GM19463 (cell line): ENCODE measurements at regions not wholly inside any gene's neighbourhood (a gene's known extent, or its start where the extent isn't known, plus 50 kb on each side); places are given as distances from the start of the nearest gene placed in this dataset.

Experiments used
- ATAC-seq: cut with Tn5 transposase; IDR thresholded peaks from one replicate; pipeline ENCODE4 v1.9.1; 2021; ENCODE audit warnings: mild to moderate bottlenecking, moderate library complexity; ENCODE audit not compliant: unreplicated experiment

DNA sequence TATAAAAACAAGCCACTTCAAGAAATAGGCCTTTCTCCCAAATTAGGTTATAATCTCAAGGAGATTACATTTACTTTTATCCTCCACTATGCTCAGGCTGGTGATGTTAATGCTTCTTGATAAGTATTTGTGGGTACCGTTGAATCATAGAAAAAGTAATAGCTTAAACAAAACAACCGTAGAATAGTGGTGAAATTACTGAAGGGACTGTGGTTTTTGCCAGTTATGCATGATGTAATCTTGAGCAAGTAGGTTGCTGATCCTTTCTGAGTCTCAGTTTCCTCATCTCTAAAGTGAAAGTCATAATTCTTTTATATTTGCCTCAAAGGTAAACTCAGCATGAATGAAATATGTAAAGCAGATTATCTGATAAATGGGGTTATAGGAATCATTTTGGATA lies 187.3 kb upstream of the JAG1 start:
- no peak for ATAC-seq

DNA sequence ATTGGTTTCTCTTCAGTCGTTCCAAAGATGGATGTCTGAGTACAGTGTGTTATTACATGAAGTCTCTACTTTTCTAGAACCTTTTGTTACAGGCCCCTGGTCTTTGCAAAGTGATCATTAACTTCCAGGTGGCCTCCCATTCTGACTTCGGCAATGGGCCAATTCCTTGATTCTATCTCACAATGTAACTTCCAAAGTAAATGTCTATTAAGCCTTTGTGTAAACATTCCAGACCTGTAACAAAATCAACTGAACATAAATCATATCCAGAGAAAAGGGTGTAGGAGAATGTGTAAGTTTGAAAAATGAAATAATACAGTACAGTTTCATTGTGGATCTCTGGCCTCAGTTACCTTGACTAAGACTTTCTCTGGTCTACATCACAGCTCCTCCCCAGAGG lies 187.8 kb upstream of the JAG1 start:
- ATAC-seq: no peak

DNA sequence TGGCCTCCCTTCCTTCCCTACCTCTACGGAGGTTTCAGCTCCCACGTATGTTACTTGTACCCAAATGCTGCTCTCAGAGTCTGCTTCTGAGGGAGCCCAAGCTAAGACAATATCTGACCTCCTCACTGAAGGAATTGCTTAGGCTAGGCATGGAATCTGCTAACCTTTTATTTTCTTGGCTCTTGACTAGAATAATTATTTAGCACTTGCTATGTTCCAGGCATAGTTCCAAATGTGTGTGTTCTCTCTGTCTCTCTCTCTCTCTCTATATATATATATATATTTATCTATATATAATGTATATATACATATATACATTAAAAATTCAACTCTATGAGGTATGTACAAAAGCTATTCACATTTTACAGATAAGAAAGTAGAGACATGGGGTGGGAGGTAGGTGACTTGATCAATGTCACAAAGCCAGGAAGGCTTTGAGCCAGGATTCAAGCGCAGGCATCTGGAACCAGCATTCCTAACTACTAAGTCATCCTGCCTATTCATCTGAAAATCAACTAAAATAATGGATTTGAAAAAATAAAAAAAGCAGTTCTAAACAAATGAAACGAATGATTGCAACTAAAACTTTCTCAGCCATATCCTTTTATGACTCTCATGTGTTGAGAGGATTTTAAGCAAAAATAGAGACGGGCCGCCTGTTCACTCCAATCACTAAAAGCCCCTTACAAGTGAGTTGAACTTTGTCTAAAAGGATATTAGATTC lies 189.7 kb upstream of the JAG1 start:
- no peak for ATAC-seq

DNA sequence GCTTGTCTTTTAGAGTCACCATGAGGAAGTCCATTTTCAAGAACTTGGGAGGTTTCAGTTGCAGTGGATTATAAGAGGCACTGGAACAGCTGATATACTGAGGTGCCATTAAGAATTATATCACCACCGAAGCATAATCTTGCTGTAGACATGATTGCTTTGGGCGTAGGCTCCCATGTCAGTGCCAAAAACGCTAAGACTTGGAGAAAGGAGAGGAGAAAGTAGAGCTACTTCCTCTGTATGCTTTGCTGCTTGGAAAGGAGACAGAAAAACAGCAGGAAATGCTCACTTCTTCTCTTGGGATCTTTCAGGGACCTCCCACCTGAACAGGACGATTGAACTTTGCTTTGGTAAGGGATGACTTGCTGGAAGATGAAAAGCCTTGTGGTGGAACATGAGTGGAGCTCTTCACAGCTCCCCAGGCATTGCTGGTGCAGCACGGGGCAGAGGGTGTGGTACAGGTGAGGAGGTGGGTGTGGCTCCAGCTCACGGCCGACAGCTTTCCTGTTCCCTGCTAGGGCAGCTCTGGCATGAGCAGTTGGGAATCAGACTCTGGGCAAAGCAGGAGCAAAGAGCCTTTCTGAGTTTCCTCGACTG lies 190.4 kb upstream of the JAG1 start:
- no peak for ATAC-seq

DNA sequence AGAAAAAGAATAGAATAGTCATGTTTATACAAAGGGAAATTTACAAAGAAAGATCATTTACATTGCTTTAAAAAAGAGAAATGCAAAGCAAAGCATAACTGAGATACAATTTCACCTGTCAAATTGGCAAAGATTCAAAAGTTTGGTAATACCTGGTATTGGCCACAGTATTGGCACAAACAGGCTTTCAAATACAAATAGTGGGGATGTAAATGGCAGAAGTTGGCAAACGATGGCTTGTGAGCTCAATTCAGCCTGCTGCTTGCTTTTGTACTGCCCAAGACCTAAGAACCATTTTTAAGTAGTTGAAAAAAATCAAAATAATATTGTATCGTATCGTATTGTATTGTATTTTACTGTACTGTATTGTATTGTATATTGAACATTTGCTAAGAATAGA lies 194.5 kb upstream of the JAG1 start:
- ATAC-seq: no peak

DNA sequence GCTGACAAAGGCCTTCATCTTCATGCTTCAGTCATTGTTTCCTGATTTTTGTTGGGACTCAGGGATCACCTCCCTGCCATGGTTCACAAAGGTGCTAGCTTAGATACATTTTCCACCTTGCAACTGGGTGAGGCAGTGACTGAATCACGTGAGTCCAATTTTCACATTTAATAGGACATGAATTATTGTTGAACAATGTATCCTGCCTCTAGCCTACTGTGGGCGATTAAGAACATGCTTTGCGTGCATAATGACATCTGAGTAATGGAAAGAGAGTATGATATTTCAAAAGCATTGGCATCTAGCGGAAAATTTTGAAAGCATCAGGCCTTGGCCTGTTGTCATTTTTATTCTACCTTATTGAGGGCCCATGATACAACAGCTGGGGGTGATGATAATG lies 199.2 kb upstream of the JAG1 start:
- ATAC-seq: no peak

DNA sequence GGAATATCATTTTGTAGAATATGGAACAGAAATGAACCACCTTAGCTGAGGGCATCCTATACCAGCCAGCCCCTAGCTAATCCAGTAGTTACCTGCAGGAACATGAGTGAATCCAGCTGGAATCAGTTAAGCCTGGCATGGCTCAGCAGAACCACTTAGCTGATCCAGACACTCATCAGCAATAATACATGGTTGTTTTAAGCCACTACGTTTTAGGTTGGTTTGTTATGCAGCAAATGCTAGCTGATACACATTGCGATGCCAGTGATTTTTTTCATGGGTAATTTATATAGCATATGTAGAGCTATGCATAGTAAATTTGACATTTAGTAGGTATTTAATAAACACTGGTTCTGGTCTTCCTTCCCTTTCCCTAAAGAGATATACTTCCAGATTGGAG lies 201.9 kb upstream of the JAG1 start:
- no peak for ATAC-seq

DNA sequence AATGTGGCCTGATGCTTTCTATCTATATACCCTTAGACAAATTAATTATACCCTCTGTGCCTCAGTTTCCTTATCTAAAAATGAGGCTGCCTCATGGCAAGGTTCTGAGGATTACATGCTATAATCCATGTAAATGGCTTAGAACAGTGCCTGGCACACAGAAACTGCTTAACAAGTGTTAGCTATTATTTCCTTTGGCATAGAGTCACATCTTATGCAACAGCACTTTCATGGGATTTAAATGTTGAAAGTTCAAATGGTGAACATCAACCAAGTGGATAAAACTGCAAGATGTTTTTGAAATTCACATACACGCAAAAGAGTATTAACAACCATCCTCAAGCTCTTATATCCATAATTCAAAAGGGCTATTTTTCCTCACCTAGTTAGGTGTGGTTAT lies 202.8 kb upstream of the JAG1 start:
- ATAC-seq: no peak

DNA sequence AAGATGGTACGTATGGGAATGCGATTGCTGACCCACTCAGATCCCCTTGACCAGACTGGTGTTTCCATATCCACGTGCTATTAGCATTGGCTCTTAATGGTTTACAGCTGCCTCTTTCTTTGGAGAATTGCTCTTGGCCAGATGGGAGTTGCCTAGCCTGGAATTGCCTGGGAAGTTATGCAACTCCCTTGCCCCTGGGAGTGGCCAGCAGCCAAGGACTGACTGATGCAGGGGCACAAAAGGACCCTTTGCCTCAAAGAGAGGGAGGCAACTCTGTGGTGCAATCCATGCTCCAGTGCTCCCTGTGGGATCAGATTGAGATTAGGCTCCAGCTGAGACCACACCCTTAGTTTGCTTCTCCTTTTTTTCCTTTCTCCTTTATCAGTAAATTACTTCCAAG lies 203.5 kb upstream of the JAG1 start:
- ATAC-seq: no peak

DNA sequence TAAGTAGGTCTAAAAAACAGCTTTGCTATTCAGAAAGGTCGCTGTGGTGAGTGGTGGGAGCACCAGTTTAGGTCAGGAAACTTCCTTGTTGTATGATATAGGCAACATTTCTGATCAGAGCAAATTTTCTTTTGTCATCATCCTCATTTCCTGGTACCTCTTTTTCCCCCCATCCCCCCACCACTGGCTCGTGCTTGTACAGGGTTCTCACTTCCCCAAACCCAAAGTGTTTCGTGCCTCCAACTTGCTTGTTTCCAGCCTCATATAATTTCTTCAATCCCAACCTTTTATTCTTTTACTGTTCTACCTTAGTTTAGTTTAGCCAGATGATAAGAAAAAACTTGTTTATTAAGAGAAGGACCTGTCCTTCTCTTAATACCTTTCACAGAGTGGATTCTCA lies 209.4 kb upstream of the JAG1 start:
- no peak for ATAC-seq

DNA sequence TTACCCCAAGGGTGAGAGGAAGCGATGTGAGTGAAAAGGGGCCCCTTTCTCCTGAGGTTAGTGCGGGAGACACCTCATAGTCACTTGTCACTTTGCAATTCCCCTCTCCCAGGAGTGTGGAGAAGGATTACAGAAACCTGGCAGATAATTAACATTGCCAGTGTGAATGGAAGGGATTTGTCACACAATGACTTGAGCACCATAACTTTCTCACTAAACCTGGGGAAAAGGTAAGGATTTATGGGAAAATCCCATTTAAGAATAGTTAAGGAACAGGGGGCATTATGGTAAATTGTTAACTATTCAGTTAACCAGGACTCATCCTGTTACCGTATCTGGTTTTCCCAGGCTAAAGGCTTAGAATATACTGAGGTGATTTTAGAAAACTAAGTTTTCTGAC lies 219.5 kb upstream of the JAG1 start:
- no peak for ATAC-seq

DNA sequence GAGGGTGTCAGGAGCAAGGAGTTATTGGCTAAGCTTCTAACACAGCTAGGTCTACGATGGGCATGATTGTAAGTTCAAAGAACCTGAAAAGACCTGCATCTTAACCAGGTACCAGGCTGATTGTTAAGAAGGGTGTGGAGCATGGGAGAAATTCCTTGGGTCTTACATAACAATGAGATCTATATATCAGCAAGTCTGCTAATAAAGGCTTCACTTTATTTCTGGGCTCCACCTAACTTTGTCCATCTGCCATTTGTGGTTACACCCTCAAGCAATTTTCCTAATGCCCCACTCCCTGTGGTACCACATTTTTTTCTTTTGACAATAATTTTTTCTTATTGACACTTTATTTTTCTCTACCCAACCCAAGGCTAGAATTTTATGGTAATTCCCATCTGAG lies 223.5 kb upstream of the JAG1 start:
- no peak for ATAC-seq

DNA sequence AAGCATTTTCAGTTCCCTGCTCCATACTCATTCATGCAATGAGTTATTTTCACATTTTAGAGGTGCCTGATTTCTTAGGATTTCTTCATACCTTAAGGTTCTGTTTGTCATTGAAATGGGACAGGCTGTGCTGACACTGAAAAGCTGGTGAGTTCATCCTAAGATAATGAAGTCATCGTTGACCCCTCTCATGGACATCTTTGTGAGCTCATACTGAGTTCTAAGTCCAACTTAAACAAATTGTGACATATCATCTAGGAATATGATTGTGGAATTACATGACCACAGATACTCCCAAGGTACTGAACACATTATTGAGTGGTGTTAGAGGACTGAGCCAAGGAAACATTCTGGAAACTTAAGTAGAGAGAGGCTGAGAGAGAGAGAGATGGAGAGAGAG lies 224.8 kb upstream of the JAG1 start:
- no peak for ATAC-seq

DNA sequence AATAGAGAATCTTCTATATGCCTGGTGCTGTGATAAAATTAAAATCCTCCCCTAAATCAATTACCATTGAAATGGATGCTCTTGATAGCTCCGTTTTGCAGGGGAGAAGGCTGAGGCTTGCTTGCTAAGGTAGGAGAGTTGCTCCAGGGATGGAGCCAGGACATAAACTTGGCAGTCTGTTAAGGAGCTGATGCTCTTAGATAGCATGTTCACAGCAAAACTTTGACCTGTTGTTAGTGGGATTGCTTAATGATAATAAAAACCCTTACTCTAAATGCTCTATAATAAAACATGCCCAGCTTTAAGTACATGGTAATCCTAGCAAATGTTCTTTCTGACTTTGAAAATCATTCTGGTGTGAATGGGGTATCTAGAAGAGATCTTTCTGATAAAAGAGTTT lies 228.4 kb upstream of the JAG1 start:
- no peak for ATAC-seq

DNA sequence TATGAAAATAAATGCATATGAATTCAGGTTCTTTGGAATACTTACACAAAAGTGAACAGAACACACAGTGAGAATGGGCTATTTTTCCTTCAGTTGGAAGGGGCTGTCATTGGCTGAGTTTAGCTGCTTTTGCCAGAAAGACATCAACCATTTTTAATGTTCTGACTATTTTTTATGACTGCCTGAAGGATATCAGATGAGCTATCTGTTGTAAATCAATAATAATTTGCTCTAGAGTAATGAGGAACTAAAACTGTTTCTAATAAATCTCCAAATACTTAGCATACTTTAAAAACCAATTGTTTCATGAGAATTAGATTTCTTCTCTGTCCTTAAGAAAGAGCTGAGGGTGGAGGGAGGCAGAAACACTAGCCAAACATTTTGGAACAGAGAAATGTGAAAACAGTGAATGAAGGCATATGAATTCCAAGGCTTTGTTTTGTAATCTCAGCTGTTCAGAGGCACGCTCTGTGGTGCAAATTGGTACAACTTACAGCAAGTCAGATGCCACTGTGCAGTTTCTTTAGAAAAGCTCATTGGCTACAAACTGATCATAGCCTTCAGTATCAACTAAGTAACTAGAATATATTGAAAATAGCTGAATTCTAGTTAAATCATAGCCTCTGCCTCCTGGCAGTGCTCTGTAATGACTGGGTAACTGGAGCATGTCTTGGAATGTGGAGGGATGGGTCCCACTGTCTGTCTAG lies 228.9 kb upstream of the JAG1 start:
- ATAC-seq: no peak

DNA sequence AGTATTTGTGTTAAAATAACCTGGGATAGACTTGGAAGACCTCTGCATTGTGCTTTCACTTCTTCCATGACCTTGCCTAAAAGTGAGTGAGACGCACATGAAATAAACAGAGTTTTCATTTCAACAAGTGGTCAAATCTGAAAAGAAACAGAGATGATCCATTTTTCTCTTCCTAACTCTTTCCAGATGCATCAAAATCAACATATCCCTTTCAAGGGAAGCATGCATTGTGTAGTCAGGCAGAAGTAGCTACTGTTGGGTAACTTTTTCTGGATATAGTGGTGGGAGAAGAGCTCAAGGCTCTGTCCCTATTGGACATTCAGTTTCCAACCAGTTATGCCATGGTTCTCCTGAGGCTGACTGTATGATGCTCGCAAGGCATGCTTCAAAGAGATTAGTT lies 233.0 kb upstream of the JAG1 start:
- ATAC-seq: no peak

DNA sequence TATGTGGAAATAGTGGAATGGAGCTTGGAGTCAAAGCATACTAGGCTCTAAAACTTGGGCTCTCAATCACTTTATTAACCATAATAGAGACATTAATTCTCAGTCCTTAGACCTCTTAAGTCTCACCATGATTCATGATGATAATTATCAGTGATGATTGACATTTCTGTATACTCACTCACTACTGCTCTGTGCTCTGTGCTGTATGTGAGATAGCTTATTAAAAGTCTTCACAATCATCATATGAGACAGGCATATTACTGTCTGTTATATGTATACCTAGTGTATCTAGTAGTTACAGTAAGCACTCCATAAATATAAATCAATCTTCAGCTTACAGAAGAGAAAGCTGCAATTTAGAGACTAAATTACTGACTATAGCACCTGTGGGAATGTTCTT lies 236.0 kb upstream of the JAG1 start:
- ATAC-seq: no peak

DNA sequence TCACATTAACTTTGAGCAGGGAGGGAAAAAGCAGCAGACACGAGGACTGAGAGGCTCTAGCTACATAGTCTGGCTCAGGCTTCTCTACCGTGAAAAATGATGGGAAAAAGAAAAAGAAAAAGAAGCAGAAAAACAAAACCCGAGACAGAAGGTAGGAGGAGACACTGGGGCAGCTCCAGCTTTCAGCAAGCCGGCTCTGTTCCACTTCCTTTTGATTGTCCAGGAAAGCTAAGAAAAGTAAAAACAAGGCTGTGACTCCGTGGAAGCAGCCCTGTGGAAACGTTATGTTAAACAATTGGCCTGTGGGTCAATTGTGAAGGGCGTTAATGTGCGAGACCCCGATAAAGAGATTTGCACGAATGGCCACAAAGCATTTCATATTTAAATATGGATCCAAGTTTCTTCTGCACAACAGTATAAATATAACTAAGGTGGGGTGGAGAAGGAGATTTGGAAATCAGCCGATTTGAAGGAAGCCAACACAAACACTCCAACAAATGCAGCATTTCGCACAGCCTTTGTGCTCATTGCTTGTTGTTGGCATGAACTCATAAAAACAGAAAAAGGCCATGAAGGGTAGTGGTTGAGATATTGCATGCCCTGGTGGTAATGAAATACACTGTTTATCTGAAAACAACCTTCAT lies 236.9 kb upstream of the JAG1 start:
- no peak for ATAC-seq

DNA sequence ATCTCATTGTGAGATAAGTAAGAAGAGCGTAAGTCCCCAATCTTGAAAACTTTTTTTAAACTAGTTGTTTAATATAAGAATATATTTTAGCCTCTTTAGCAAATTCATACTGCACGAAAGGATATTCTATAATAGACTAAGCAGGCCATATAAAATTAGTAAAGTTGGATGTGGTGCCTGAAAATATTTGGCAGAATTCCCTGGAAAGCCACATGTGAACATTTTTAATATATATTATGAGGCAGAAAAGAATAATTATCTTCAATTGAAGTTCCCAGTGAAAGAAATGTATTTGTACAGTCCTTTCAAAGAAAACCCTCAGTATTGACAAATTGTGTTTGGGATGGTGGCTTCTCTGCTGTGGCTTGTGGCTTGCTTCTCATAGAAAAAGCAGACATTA lies 237.5 kb upstream of the JAG1 start:
- no peak for ATAC-seq

DNA sequence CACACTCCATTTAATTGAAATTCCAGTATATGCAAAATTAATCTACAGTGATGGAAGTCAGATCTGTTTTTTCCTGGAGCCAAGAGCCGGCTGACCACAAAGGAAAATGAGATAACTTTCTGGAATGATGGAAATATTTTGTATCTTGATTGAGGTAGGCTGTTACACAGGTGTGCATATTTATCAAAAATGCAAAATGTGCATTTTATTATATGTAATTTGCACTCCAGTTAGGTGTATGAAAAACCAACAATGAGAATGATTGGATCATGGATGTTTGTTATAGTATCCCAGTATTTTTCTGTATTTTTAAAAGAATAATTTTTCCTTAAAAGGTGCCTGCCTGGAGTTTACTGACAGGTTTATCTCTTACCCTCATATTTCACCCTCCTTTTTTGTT lies 242.0 kb upstream of the JAG1 start:
- ATAC-seq: no peak

DNA sequence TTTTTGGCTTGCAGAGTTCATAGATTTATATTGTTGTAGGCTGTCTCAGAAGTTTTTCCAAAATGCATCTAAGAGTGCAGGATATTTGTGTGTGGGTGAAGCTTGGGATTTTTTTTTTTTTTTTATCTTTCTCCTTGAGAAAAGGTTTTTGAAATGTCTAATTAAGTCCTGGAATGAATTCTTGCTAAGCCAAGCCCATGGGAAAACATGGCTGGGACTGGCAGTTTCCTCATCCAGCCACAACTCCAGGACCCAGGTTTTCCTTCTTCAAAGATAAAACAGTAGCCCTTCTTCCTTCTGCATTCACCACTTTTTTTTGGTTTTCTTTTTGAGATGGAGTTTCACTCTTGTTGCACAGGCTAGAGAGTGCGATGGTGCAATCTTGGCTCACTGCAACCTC lies 242.5 kb upstream of the JAG1 start:
- ATAC-seq: no peak

DNA sequence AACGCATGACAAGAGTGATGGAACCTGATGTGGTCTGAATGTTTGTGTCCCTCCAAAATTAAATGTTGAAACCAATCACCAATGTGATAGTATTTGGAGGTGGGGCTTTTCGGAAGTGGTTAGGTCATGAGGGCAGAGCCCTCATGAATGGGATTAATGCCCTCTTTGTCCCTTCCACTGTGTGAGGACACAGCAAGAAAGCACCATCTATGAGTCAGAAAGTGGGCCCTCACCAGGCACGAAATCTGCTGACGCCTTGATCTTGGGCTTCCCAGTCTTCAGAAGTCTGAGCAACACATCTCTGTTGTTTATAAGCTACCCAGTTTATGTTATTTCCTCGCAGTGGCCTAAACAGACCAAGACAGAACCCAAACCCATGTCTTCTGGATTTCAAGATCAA lies 244.0 kb upstream of the JAG1 start:
- ATAC-seq: no peak
